ENCODE measurements at regions not wholly inside any gene's neighbourhood (a gene's known extent, or its start where the extent isn't known, plus 50 kb on each side); places are given as distances from the start of the nearest gene placed in this dataset.

DNA sequence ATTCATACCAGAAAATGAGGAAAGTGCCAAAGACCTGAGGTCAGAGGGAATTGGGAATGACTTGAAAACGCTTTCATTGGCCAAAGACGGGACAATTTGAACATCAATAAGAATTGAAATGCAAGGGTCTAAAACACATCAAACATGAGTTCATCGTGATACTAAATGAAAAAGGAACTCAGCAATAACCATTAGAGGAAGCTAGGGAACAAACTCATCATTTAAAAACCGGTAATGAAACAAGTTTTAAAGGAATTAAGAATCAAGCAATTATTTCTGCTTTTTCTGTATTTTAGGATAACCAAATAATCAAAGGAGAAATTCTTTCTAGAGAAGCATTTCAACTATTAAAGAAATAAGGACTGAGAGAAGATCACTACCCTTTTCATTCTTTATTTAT is 303.1 kb downstream of the ARHGAP12 start:
- TF ChIP-seq RAD21 (IDR thresholded peaks at IDR 0.05; ENCODE audit: low read length) (no peak), CEBPB (IDR thresholded peaks at IDR 0.05; ENCODE audit: low read depth, low read length) (no peak), NFE2L2 (IDR thresholded peaks at IDR 0.05; ENCODE audit: low read depth, low read length) (no peak), MAFK (IDR thresholded peaks at IDR 0.05; ENCODE audit: low read depth, low read length) (no peak), RFX5 (IDR thresholded peaks at IDR 0.05; ENCODE audit: low read depth, low read length) (no peak)
- TF ChIP-seq, protein P1, sequence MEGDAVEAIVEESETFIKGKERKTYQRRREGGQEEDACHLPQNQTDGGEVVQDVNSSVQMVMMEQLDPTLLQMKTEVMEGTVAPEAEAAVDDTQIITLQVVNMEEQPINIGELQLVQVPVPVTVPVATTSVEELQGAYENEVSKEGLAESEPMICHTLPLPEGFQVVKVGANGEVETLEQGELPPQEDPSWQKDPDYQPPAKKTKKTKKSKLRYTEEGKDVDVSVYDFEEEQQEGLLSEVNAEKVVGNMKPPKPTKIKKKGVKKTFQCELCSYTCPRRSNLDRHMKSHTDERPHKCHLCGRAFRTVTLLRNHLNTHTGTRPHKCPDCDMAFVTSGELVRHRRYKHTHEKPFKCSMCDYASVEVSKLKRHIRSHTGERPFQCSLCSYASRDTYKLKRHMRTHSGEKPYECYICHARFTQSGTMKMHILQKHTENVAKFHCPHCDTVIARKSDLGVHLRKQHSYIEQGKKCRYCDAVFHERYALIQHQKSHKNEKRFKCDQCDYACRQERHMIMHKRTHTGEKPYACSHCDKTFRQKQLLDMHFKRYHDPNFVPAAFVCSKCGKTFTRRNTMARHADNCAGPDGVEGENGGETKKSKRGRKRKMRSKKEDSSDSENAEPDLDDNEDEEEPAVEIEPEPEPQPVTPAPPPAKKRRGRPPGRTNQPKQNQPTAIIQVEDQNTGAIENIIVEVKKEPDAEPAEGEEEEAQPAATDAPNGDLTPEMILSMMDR (conservative IDR thresholded peaks at IDR 0.05; ENCODE audit: low read depth, low read length) = no peak
- TF ChIP-seq, protein P2, sequence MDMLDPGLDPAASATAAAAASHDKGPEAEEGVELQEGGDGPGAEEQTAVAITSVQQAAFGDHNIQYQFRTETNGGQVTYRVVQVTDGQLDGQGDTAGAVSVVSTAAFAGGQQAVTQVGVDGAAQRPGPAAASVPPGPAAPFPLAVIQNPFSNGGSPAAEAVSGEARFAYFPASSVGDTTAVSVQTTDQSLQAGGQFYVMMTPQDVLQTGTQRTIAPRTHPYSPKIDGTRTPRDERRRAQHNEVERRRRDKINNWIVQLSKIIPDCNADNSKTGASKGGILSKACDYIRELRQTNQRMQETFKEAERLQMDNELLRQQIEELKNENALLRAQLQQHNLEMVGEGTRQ (IDR thresholded peaks at IDR 0.05; ENCODE audit: low read depth, low read length) = no peak
